ENCODE measurements at regions not wholly inside any gene's neighbourhood (a gene's known extent, or its start where the extent isn't known, plus 50 kb on each side); places are given as distances from the start of the nearest gene placed in this dataset.

DNA sequence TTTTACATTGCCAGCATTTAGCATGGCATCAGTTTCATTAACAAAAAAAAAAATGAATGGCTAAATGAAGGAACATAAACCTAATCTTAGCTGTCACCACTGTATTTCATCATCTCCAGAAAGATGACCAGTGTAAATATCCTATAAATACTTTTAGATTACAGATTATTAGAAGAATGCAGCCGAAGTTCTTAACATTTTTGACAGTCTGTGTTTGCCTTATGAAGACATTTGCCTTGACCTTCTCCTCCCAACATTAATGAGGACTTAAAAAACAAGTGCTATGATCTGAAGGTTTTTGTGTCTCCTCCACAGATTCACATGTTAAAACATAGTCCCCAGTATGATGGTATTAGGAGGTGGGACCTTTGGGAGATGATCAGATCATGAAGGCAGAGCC, 253.0 kb downstream of the SNAPC1 start:
- Histone ChIP-seq H3K9me3 (ENCODE audit: low read depth) (no peaks in the 10 kb centered on the region), H3K79me2 (ENCODE audit: low read depth) (no peaks in the 10 kb centered on the region), H3K27me3 (no peaks in the 10 kb centered on the region), H3K4me2 (no peak overlapping the region), H3K27ac (no peak overlapping the region), H4K20me1 (ENCODE audit: low read depth) (no peaks in the 10 kb centered on the region), H3K36me3 (no peaks in the 10 kb centered on the region), H3K4me1 (no peaks in the 10 kb centered on the region), H3K4me3 (no peak overlapping the region), H3K9ac (no peak overlapping the region), H3F3A (ENCODE audit: low read depth) (no peaks in the 10 kb centered on the region), H2AFZ (replicated peaks) (no peak overlapping the region)
- H3K27me3 Mint-ChIP-seq (ENCODE audit: insufficient read depth, low read depth), result no peaks in the 10 kb centered on the region
- H3K4me3 Mint-ChIP-seq, result no peak overlapping the region
- H3K4me1 Mint-ChIP-seq, result no peaks in the 10 kb centered on the region
- H3K36me3 Mint-ChIP-seq, result no peaks in the 10 kb centered on the region
- DNase-seq (ENCODE audit: low spot score), result no peak
- TF ChIP-seq EZH2 (IDR thresholded peaks at IDR 0.05) (no peak), EZH2phosphoT487 (IDR thresholded peaks at IDR 0.05) (no peak)
- TF ChIP-seq, protein P1, sequence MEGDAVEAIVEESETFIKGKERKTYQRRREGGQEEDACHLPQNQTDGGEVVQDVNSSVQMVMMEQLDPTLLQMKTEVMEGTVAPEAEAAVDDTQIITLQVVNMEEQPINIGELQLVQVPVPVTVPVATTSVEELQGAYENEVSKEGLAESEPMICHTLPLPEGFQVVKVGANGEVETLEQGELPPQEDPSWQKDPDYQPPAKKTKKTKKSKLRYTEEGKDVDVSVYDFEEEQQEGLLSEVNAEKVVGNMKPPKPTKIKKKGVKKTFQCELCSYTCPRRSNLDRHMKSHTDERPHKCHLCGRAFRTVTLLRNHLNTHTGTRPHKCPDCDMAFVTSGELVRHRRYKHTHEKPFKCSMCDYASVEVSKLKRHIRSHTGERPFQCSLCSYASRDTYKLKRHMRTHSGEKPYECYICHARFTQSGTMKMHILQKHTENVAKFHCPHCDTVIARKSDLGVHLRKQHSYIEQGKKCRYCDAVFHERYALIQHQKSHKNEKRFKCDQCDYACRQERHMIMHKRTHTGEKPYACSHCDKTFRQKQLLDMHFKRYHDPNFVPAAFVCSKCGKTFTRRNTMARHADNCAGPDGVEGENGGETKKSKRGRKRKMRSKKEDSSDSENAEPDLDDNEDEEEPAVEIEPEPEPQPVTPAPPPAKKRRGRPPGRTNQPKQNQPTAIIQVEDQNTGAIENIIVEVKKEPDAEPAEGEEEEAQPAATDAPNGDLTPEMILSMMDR (IDR thresholded peaks at IDR 0.05), result no peak
- H3K27ac Mint-ChIP-seq, result no peak overlapping the region
- no peaks in the 10 kb centered on the region for H3K9me3 Mint-ChIP-seq

DNA sequence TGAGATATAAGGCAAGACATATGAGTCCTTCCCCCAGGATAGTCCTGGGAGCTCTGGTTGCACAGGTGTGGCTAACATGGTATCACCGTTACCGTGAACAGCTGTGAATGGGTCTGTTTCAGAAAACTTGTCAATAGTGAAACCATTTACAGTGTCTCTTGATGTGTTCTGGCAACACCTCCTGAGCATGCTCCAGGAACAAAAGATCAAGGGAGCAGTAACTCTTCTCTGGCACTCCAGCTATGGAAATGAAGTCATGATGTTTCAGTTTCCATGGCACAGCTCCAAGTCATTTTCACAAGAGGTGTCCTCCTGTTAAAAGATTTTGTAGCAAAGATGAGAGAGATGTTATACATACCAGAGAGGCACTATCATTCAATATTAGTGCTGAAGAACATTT, 253.7 kb downstream of the SNAPC1 start:
- Histone ChIP-seq H3F3A (ENCODE audit: low read depth) (no peaks in the 10 kb centered on the region), H3K27me3 (no peaks in the 10 kb centered on the region), H3K27ac (no peak overlapping the region), H4K20me1 (ENCODE audit: low read depth) (no peaks in the 10 kb centered on the region), H3K9me3 (ENCODE audit: low read depth) (no peaks in the 10 kb centered on the region), H3K79me2 (ENCODE audit: low read depth) (no peaks in the 10 kb centered on the region), H2AFZ (replicated peaks) (no peak overlapping the region), H3K4me2 (no peak overlapping the region), H3K4me1 (no peaks in the 10 kb centered on the region), H3K4me3 (no peak overlapping the region), H3K9ac (no peak overlapping the region), H3K36me3 (no peaks in the 10 kb centered on the region)
- no peaks in the 10 kb centered on the region for H3K36me3 Mint-ChIP-seq
- H3K27me3 Mint-ChIP-seq (ENCODE audit: insufficient read depth, low read depth), result no peaks in the 10 kb centered on the region
- H3K4me3 Mint-ChIP-seq, result no peak overlapping the region
- DNase-seq (ENCODE audit: low spot score), result no peak
- H3K9me3 Mint-ChIP-seq, result no peaks in the 10 kb centered on the region
- no peak overlapping the region for H3K27ac Mint-ChIP-seq
- TF ChIP-seq, protein P1 (IDR thresholded peaks at IDR 0.05), result no peak
- TF ChIP-seq EZH2phosphoT487 (IDR thresholded peaks at IDR 0.05), result no peak
- no peaks in the 10 kb centered on the region for H3K4me1 Mint-ChIP-seq

DNA sequence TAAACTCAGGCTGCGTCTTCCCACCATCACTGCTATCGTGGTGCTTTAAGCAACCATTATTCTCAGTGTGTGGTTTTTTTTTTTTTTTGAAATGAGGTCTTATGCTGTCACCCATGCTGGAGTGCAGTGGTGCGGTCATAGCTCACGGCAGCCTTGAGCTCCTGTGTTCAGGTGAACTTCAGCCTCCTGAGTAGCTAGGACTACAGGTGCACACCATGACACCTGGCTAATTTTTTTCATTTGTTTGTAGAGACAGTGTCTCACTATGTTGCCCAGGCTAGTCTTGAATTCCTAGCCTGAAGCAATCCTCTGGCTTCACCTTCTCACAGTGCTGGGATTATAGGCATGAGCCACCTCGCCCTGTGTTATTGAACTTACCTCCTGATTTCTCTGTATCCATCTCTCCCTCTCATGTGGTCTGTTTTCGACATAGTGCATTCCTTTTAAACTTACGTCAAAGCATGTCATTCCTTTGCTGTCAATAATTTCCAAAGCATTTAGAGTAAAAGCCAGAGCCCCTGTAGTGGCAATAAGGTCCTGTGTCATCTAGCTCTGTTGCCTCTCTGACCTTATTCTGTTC, 255.5 kb downstream of the SNAPC1 start:
- no peaks in the 10 kb centered on the region for H3F3A ChIP-seq (ENCODE audit: low read depth)
- H3K9me3 ChIP-seq (ENCODE audit: low read depth), result no peaks in the 10 kb centered on the region
- no peak overlapping the region for H3K9ac ChIP-seq
- TF ChIP-seq EZH2 (IDR thresholded peaks at IDR 0.05) (no peak), EZH2phosphoT487 (IDR thresholded peaks at IDR 0.05) (no peak)
- TF ChIP-seq, protein P1 (IDR thresholded peaks at IDR 0.05), result no peak
- Mint-ChIP-seq H3K27me3 (ENCODE audit: insufficient read depth, low read depth) (no peaks in the 10 kb centered on the region), H3K36me3 (no peaks in the 10 kb centered on the region), H3K4me1 (no peaks in the 10 kb centered on the region), H3K27ac (no peak overlapping the region), H3K4me3 (no peak overlapping the region), H3K9me3 (no peaks in the 10 kb centered on the region)
- H3K4me3 ChIP-seq, result no peak overlapping the region
- H3K36me3 ChIP-seq, result no peaks in the 10 kb centered on the region
- no peaks in the 10 kb centered on the region for H3K4me1 ChIP-seq
- H3K4me2 ChIP-seq, result no peak overlapping the region
- H2AFZ ChIP-seq (replicated peaks), result no peak overlapping the region
- DNase-seq (ENCODE audit: low spot score), result no peak
- no peaks in the 10 kb centered on the region for H3K79me2 ChIP-seq (ENCODE audit: low read depth)
- no peaks in the 10 kb centered on the region for H4K20me1 ChIP-seq (ENCODE audit: low read depth)
- H3K27me3 ChIP-seq, result no peaks in the 10 kb centered on the region
- no peak overlapping the region for H3K27ac ChIP-seq

All from neural progenitor cell (in vitro differentiated cells).